Transverse colon (tissue), 3 donors: ENCODE measurements at regions not wholly inside any gene's neighbourhood (a gene's known extent, or its start where the extent isn't known, plus 50 kb on each side); places are given as distances from the start of the nearest gene placed in this dataset.

Source experiments
- CTCF ChIP-seq, 5 experiments: fragments of 200-600 bp in 3 of 5; fragments of 450-650 bp in 2 of 5; sonication (generic) in 3 of 5; IDR thresholded peaks; 1 replicate in 2 of 5; 2 replicates in 3 of 5; pipeline ENCODE4 v1.5.1; 2016 to 2017; ENCODE audit warnings: antibody characterized with exemption in 5 of 5, inconsistent platforms in 3 of 5, mild to moderate bottlenecking in 2 of 5, moderate library complexity in 1 of 5
- EP300 ChIP-seq: sonication (generic); formaldehyde crosslinking; IDR thresholded peaks from one replicate; pipeline ENCODE4 v1.6.1; 2017; ENCODE audit warnings: antibody characterized with exemption, low read depth
- POLR2A ChIP-seq: fragments of 450-650 bp; IDR thresholded peaks from one replicate; pipeline ENCODE4 v1.6.1; 2016; ENCODE audit warnings: antibody characterized with exemption, mild to moderate bottlenecking, moderate library complexity

GRCh38 chr5:148769941-148770340, 56.5 kb upstream of the ADRB2 start:
- TF ChIP-seq EP300 = no peak
- no peak for TF ChIP-seq CTCF (IDR thresholded peaks at IDR 0.05)
- TF ChIP-seq POLR2A = no peak
